GM21526 (cell line): ENCODE measurements at regions not wholly inside any gene's neighbourhood (a gene's known extent, or its start where the extent isn't known, plus 50 kb on each side); places are given as distances from the start of the nearest gene placed in this dataset.

ENCODE experiments used
- ATAC-seq: cut with Tn5 transposase; IDR thresholded peaks from one replicate; pipeline ENCODE4 v1.9.1; 2021; ENCODE audit warnings: moderate library complexity; ENCODE audit not compliant: unreplicated experiment, low FRiP score

DNA sequence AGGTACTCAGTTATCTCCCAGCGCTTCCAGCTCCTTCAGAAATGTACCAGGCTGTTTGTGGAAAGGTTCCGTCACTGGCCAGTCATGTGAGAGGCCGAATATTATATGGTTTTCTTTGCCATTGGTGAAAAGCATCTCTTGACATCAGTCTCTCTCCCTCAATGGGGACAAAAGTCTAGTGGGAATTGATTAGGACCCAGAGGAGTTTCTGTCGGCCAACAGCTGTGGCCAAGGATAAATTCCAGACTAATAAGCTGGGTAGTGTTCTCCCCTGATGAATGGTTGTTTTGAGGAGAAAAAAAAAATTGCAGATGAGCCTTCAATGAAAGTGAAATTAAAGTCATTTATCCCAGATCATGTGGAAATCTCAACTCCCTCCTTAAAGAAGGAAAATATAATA lies 404.7 kb upstream of the THRB start:
- ATAC-seq, result no peak

DNA sequence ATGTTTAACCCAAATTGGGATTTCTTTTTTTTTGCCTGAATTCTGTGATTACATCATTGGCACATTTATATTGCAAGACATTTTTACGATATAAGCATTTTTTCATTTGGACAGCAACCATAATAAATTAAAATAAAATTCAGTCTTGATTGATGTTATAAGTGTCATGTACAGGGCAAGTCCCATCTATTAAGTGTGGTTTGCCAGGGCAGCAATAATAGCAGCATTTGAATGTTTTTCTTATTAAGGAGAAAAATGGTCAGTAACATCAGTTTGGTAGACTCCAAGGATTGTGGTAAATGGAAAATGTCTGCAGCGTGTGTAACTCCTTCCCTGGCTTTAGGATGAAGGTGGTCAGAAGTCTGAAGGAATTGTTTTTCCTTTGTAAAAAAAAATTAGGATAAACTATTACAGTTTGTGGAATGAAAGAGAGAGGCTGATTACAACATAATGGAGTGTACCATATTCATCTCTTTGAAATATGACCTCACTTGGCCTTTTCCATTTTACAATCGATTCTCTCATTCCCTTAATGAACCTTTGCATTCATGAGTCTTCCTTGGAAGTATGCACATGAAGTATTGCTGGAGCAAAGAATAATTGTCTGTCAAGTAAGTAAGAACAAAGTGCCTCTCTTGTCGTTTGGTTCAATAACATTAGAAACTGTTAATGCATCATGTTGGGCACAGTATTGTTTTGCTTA lies 405.4 kb upstream of the THRB start:
- no peak for ATAC-seq

DNA sequence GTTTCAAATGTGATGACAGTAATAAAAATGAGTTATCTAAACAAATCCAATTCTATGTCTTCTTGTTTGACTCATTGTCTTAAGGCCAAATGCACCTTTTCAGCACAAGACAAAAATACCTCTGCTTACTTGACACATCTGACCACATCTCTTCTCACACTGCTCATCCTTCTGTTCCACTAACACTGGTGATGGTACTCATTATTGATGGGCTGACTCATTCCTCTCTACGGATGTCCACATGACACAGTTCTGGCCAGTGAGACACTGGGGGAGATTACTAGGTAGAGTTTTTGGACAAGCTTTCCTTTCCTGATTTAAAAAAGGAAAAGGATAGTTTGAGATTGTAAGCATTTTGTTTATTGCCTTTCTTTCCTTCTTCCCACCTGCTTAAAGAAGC lies 410.6 kb upstream of the THRB start:
- no peak for ATAC-seq

DNA sequence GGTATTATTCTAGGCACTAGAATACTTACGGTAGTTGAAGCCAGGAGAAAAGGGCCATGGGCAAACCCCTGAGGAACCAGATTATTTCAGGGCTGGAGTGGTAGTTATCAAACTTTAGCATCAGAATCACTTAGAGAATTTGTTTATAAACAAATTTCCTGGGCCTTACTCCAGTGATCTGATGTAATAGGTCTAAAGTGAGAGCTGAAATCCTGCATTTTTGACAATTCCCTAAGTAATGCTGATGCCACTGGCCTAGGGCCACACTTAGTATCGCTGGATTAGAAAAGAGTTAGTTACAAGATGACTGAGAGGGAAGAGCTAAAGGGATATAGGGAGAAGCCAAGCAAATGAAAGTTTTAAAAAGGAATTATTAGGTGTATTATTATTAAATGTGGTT lies 412.5 kb upstream of the THRB start:
- no peak for ATAC-seq

DNA sequence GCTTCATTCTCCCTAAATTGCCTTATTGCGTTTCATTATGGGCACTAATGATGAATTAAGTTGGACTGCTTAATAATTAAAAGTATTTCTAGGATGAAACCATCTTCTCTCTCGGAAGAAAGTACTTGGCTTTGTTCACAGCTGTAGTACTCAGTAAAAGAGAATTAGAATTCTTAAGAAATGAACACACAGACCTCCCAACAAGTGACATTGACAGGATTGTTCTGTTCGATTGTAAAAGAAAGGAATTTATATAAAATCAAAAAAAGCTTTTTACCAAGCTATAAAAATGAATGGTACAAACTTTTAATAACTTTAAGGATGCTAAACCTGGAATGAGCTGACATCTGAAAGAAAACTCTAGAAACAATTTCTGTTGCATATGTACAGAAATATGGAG lies 416.4 kb upstream of the THRB start:
- no peak for ATAC-seq

DNA sequence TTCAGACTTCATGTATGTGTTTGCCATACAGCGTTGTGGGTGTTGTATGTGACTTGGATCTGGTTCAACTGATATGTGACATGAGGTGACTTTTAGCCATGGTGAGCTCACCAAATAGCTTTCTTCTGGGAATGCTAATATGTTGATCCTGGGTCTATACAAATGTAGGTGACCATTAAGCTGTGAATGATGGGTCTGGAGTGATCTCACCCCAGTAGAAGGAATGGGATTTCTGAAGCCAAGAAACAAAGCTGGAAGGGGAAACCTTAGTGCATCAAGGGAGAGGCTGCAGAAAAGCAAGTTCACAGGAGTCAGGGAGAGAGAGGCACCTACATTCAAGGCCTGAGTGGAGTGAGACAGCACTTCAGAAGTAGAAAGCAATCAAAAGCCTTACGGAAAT lies 421.0 kb upstream of the THRB start:
- no peak for ATAC-seq

DNA sequence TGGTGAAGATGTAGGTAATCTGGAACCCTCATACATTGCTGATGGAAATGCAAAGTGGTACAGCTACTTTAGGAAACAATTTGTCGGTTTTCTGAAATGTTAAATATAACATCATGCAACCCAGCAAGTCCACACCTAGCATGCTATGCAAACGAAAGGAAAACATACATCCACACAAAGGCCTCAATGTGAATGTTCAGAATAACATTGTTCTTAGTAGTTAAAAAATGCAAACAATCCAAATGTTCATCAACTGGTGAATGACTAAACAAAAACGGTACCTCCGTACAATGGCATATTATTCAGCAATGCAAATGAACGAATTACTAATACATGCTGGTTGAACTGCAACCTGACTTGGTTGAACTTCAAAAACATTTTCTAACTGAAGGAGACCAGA lies 423.3 kb upstream of the THRB start:
- no peak for ATAC-seq

DNA sequence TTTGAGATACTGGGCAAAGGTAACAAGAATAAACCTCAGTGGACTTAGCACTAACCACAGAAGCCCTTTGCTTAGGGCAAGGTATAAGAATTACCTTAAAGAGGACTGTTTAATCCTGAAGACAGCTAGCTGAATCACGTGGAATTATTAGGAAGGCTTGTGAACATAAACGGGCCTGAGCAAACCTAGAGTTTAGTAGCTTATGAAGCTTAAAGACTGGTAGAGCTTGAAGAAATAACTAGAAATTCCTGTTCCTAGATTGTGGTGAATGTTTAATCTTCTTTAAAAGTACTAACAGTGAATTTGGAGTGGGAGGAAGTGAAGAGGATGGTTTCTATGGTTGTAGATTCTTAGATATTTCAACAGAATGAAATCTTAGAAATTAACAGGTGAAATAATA lies 428.9 kb upstream of the THRB start:
- no peak for ATAC-seq

DNA sequence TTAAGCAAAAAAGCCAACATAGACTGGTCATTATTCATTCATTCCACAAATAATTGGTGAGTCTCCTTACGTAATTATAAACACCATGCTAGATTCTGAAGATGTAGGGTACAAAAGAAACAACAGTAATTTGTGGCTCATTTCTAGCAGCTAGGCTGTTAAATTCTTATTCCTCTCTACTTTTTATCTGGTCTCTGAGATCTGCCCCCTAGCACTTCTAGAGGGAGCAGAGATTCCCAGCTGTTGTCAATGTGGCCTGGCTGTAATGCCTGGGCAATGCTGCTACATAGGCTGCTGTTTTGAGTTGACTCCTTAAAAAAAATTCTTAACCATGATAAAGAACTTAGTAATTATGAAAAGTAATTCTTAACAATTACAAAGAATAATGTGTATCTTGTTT lies 434.9 kb upstream of the THRB start:
- no peak for ATAC-seq

DNA sequence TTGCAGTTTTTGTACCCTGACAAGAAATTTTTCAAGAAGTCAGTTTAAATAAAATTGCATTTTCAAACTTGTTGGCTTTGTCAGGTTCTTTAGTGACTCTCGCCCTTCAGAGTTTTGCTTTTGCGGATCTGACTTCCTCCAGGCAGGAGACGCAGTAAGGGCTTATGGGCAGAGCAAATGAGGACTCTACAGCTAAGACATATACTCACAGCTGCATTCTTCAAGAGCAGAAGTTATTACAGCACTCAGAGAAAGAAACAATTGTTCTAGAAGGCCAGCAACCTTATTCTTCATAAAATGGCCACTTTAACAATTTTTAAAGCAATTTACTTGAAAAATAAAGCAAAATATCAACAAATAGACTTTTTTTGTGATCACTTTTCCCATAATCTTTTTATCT lies 438.8 kb upstream of the THRB start:
- ATAC-seq, result no peak

DNA sequence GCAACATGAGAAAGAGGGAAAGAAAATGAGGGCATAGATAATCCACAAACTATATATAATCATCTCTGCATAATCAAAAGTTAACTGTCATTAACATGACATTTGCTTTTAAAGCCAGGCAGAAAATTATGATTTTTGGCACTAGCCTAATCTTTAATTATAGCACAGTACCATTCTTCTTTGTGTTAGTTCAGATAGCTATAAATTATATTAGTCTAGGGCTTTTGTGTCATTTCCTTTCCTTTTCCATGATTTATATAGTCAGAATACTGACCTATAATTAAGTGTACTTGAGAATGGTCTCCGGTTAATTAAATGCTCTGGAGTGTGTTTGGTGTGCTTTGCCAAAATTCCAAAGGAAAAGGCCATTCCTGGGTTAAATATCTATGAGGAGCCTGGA lies 441.9 kb upstream of the THRB start:
- ATAC-seq, result no peak

DNA sequence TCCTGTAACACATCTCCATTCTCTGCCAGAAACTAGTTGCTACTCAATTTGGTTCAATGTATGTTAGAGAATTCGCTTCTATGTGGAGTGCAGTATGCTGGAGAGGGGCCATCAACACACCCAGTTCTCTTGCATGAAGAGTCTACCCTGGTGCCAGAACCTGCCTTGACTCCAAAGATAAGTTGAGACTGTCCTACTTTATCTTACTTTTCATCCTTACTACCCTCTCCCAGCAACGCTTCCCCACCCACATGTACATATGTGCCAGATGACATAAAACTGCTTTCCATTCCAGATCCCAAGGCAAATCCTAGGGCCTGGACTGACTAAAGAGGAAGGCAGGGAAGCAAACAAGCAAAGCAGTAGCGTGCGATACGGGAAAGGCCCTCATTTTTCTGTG lies 442.6 kb upstream of the THRB start:
- ATAC-seq, result no peak

DNA sequence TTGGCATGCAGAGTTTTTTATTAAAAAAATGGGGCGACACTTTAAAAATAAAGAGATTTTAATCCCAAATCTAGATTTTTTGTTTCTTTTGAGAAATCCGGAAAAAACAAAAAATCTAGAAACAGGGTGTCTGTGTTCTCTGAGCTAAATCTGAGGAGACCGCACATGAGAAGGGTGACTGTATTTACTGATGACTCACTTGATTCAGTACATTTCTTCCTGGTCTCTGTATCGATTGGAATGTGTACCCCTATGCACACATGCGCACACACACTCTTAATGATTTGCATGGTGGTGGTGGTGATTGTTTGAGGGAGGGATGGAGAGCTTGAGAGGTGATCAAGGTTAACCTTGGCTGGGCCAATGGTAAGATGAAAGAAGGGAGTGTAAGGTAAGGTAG lies 443.1 kb upstream of the THRB start:
- no peak for ATAC-seq

DNA sequence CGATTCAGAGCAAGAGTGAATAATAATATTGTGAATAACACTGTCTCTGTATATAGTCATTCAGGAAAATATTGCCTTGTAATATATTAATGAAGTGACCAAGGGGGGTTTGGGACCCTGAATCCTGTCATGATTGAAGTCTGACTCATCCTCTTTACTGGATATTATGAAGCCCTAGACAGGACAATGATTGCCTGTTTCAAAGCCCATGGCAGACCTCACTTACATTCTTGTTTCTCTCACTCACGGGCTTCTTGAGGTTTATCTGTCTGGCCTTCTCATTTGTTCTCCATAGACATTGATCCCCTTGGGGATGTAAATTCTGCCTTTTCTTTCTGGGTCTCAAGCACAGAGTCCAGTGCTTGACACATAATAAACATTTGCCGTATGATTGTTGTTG lies 449.3 kb upstream of the THRB start:
- ATAC-seq, result no peak

DNA sequence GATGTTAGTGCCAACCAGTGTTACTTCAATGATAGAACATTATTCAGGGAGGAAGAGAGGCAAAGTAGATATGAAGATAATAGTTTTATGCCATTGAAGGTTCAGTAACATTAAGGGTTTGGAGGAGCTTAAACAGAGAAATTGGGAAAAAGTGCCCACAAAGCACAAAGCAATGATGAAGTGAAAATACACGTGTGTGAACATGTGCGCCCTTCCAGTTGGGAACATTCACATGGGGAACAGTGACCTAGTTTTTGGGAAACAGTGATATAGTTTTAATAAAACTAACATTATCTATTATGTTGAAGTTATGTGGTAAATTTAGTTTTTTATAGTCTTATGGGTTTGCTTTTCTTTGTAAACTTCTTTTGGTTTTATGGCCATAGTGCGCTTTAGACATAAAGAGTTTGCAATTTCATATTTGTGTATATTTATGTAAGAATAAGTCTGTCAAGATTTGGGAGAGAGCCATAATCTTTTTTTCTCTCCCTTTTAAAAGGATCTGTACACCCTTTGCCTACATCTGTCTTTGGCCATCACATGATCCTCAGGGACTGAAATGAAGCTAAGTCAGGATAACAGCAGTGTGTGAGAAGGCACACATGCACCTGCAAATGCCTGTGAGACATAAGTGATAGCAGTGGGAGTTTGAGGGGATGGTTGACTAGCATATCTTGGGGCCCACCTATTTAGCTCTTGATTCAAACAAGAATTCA lies 450.3 kb upstream of the THRB start:
- no peak for ATAC-seq

DNA sequence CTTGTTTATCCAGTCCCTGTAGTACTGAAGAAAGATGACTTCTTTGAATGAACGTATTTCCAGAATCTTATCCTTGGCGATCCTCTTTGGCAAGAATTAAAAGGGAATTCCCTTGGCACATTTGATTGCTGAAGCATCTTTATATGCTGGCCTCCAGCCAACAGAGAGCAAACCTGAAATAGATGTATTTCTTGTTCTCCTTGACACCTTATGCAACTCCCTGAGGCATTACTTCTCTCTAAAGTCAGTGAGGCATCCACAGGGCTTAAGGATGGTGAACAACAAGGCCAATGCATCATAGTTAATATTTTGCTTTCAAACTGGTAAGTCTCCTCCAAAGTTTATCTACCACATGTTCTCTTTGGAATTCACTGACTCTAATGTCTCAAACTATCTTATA lies 450.9 kb upstream of the THRB start:
- ATAC-seq, result no peak

DNA sequence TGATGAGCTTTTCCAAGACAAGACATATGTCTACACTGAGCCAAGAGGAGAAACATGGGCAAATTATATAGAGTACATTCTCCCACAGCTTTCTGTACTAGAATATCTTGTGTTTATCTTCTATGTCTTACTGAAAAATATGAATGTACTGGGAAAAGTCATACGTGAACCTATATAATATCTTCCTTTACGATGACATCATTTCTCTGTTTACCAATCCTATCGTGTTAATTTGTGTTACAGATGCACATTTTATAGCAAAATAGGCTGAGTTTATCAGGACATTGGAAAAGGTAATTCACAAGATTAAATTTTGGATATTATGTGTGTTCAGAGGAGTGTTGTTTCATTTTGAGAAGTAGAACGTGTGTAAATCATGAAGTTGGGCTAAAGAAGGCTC lies 452.5 kb upstream of the THRB start:
- no peak for ATAC-seq

DNA sequence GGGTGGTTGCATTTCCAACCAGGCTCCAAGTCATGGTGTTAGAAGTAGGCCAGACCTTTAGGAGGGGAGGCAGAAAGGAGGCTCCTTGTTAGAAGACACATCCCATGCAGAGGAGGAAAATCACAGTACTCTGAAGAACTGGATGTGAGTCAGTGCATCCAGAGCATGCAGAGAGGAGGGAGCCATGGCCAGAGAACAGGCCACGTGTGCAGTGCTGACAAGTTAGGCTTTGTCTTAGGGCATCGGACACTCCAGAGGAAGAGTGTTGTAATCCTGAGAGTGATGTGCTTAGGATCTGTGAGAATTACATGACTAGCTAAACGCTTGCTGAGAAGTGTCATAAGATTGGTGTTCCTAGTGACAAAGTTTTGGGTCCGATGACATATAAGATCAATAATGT lies 456.5 kb upstream of the THRB start:
- no peak for ATAC-seq

DNA sequence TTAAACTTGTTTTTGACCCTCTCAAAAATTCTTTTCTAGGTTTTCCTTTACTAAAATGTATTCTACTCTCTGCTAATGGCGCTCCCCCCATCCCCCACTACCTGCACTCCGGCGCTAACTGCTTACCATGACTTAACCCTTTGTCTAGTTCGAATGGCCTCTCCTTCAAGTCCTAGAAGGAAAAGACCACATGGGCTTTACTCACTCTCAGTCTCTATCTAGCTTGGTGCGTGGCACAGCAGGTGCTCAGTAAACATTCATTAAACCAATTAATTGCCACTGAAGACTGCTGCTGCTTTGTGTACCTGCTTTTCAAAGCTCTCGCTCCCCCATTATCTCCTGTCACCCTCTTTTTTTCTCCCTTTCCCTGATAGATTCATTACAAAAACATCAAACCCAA lies 457.7 kb upstream of the THRB start:
- no peak for ATAC-seq

DNA sequence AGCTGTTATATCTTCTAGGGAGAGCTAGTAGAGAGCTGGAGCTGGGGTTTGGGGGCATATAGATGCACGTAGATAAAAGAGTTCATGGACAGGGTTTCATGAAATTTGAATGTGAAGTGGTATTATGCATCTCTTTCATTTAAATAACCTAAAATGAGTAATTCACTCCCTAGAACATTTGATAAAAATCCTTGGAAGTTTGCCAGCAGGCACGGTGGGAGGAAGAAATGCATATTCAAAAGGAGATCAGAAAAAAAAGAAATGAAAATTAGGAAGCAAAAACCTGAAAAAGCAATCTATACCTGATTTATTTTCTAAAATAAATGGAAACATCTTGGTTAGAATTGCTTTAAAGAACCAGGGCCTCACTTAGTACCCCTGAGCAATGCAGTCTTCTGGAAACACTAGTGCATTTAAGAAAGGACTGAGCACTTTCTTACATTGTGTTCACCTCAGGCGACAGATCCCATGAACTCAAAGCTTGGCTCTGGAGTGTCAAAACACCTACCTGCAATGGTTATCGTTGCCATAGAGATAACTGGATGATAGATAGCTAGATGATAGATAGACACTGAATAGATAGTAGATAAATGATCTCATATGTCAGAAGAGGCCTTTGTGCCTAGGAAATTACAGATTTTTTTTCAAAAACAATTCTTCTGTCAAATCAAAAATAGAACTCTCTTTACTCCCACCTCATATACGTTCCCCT lies 458.6 kb upstream of the THRB start:
- no peak for ATAC-seq

DNA sequence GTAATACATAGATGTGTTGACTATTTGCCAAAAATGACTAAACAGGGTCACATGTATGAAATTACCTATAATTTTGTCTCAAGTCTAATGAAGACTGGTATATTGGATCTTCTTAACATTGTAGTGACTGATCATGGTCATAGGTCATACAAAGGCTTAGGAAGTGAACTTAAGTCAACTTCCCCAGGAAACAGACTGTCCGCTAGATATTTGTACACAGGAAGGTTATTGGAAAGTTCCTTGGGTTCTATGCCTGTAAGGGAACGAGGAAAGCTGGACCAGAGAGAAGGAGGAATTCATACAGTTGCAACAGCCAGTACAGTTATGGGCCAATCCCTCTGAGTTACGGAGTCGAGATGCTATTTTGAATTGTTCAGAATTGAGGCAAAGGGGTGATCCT lies 462.0 kb upstream of the THRB start:
- no peak for ATAC-seq

DNA sequence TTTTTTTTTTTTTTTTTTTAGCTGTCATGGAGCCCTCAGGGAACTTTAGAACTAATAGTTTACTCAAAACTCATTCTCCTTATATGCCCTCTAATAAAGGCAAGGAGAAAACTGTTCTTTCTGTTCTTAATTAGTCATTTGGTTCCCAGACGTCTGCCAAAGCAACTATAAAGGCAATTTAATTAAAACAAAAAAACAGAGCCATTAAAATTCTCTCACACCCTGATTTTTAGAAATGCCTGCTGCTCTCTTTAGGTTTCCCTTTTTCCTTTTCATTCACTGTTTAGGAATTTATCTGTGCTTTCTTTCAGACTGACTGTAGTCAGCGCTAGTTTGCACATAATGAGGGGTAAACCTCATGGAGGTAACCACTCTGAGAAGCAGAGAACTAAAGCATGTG lies 463.6 kb upstream of the THRB start:
- no peak for ATAC-seq
